Breast epithelium (tissue), 4 donors: ENCODE measurements at regions not wholly inside any gene's neighbourhood (a gene's known extent, or its start where the extent isn't known, plus 50 kb on each side); places are given as distances from the start of the nearest gene placed in this dataset.

ENCODE experiments used
- DNase-seq, 2 donors: peaks; one replicate each; pipeline ENCODE4 v3.0.0-alpha.2; 2019; ENCODE audit warnings: low spot score in 2 of 2
- H3K27ac ChIP-seq, 2 donors: fragments of 200-600 bp; sonication (generic) in 1 of 2; one replicate each; pipeline ENCODE4 v1.5.1; 2016 to 2019; ENCODE audit warnings: mild to moderate bottlenecking in 1 of 2
- H3K27me3 ChIP-seq, 2 donors: fragments of 200-600 bp; sonication (generic) in 1 of 2; one replicate each; pipeline versions ENCODE4 v1.5.1 to v1.6.0; 2017 to 2019; ENCODE audit warnings: control low read depth in 1 of 2, mild to moderate bottlenecking in 1 of 2
- H3K36me3 ChIP-seq: fragments of 200-600 bp; one replicate; pipeline ENCODE4 v1.5.1; 2019
- H3K4me1 ChIP-seq, 2 donors: fragments of 200-600 bp; sonication (generic); one replicate each; pipeline ENCODE4 v1.5.1; 2016 to 2019; ENCODE audit warnings: control low read depth in 1 of 2
- H3K4me3 ChIP-seq, 3 donors: fragments of 200-600 bp; sonication (generic); 1 replicate in 2 of 3; 2 replicates in 1 of 3; pipeline ENCODE4 v1.5.1; 2016 to 2019; ENCODE audit warnings: mild to moderate bottlenecking in 3 of 3, moderate library complexity in 2 of 3
- H3K9me3 ChIP-seq, 2 donors: fragments of 200-600 bp; sonication (generic) in 1 of 2; one replicate each; pipeline ENCODE4 v1.5.1; 2016 to 2019; ENCODE audit warnings: control low read depth in 1 of 2
- CTCF ChIP-seq, 3 donors: fragments of 450-650 bp; IDR thresholded peaks; one replicate each; pipeline ENCODE4 v1.5.1; 2016 to 2017; ENCODE audit warnings: antibody characterized with exemption in 3 of 3, mild to moderate bottlenecking in 3 of 3, moderate library complexity in 3 of 3
- POLR2A ChIP-seq: fragments of 450-650 bp; IDR thresholded peaks from one replicate; pipeline ENCODE4 v1.6.1; 2016; ENCODE audit warnings: antibody characterized with exemption, mild to moderate bottlenecking, moderate library complexity
- POLR2AphosphoS5 ChIP-seq, 3 donors: sonication (generic); formaldehyde crosslinking; IDR thresholded peaks; one replicate each; pipeline ENCODE4 v1.6.1; 2017; ENCODE audit warnings: antibody characterized with exemption in 3 of 3
- intact Hi-C: fragments of 100-400 bp; cut with DNase I; formaldehyde crosslinking; loops from one replicate; pipeline ENCODE4 v1.15.1; 2023; ENCODE audit warnings: low total_unique reads

DNA sequence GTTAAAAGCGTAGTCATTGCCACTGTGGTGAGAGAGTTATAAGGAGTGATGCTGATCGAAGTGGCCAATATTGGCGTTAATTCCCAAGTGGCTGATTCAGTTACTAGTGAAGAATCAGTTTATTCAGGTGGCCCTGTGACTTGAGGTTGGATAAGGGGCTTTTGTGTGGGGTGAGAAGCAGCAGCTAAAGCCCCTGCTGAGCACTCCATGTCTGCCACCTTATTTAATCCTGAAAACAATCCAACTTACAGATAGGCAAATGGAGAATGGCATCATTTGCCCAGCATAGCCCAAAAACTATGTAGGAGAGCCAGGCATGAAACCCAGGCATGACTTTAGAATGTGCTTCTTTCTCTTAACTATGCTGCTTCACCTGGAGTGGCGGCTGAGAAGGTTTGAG, 222.8 kb upstream of the KLF6 start:
- H3K4me1 ChIP-seq: no peaks in the 10 kb centered on the region
- no peaks in the 10 kb centered on the region for H3K27me3 ChIP-seq
- TF ChIP-seq CTCF (IDR thresholded peaks at IDR 0.05) (no peak), POLR2A (no peak), POLR2AphosphoS5 (IDR thresholded peaks at IDR 0.05) (no peak)
- no peak overlapping the region for H3K27ac ChIP-seq
- intact Hi-C loops: no loop called here
- no peak overlapping the region for H3K4me3 ChIP-seq
- DNase-seq: no peak
- no peaks in the 10 kb centered on the region for H3K9me3 ChIP-seq
- no peaks in the 10 kb centered on the region for H3K36me3 ChIP-seq

- Histone ChIP-seq H3K9me3 (no peaks in the 10 kb centered on the region), H3K4me3 (no peak overlapping the region), H3K27ac (no peak overlapping the region), H3K27me3 (no peaks in the 10 kb centered on the region), H3K36me3 (no peaks in the 10 kb centered on the region), H3K4me1 (no peaks in the 10 kb centered on the region)
- intact Hi-C loops: no loop called here
- no peak for TF ChIP-seq CTCF (IDR thresholded peaks at IDR 0.05)
- no peak for DNase-seq
Observed at GRCh38 chr10:4006858-4007257, 221.8 kb upstream of the KLF6 start.

DNA sequence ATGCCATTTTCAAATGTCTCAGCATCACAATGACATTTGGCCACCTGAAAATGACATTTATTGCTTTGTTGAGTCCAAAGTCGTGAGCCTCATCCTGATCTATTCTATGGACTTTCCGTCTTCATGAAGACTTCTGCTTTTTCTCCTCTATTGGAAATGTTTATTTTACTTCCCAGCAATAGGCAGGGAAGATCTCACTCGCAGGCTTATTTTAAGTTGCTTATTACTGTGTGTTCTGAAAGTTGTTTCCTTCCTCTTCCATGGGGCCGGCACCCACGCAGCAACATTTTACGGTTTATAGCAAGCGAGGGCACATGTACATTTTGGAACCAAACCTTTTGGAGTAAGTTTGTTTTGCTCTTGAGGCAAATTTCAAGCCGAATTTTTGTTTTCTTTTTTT, 221.0 kb upstream of the KLF6 start:
- Histone ChIP-seq H3K4me3 (no peak overlapping the region), H3K4me1 (no peaks in the 10 kb centered on the region), H3K36me3 (no peaks in the 10 kb centered on the region), H3K9me3 (no peaks in the 10 kb centered on the region), H3K27ac (no peak overlapping the region), H3K27me3 (no peaks in the 10 kb centered on the region)
- intact Hi-C loops: no loop called here
- TF ChIP-seq POLR2AphosphoS5 (IDR thresholded peaks at IDR 0.05): no peak
- TF ChIP-seq POLR2A: no peak
- no peak for TF ChIP-seq CTCF (IDR thresholded peaks at IDR 0.05)
- DNase-seq: no peak

DNA sequence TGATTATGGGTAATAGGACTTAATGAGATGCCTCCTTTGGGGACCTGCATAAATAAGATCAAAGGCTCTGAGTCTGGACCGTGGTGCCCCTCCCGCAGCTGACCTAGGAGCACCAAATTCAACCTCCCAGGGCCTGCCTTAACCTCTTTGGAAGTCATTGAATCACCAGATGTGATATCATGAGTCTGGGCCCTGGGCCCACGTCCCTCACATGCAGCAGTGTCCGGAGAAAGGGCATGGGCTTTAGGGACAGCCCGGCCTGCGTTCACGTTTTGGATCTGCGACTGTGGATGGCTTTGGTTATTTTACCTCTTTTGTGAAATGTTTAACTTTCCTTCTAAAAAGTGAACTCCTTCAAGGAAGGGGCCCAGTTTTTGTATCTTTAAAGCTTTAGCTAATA, 220.0 kb upstream of the KLF6 start:
- no peaks in the 10 kb centered on the region for H3K9me3 ChIP-seq

GRCh38 chr10:4004144-4004543, 219.1 kb upstream of the KLF6 start:
- no peaks in the 10 kb centered on the region for H3K36me3 ChIP-seq
- intact Hi-C loops: no loop called here
- TF ChIP-seq POLR2AphosphoS5 (IDR thresholded peaks at IDR 0.05) (no peak), CTCF (IDR thresholded peaks at IDR 0.05) (no peak), POLR2A (no peak)
- no peak overlapping the region for H3K27ac ChIP-seq
- no peaks in the 10 kb centered on the region for H3K27me3 ChIP-seq
- no peaks in the 10 kb centered on the region for H3K4me1 ChIP-seq
- H3K9me3 ChIP-seq: no peaks in the 10 kb centered on the region
- no peak for DNase-seq
- H3K4me3 ChIP-seq: no peak overlapping the region

More for the DNA sequence above, 220.0 kb upstream of the KLF6 start:
- Histone ChIP-seq H3K27me3 (no peaks in the 10 kb centered on the region), H3K4me3 (no peak overlapping the region), H3K36me3 (no peaks in the 10 kb centered on the region), H3K27ac (no peak overlapping the region), H3K4me1 (no peaks in the 10 kb centered on the region)
- TF ChIP-seq POLR2AphosphoS5 (IDR thresholded peaks at IDR 0.05) (no peak), POLR2A (no peak), CTCF (IDR thresholded peaks at IDR 0.05) (no peak)
- intact Hi-C loops: no loop called here
- no peak for DNase-seq
